IPS-NIHi7 (cell line): ENCODE measurements at regions not wholly inside any gene's neighbourhood (a gene's known extent, or its start where the extent isn't known, plus 50 kb on each side); places are given as distances from the start of the nearest gene placed in this dataset.

ENCODE experiments used
- DNase-seq: peaks from one replicate; pipeline ENCODE4 v3.0.0; 2012; ENCODE audit warnings: mixed read lengths; ENCODE audit errors: extremely low spot score

DNA sequence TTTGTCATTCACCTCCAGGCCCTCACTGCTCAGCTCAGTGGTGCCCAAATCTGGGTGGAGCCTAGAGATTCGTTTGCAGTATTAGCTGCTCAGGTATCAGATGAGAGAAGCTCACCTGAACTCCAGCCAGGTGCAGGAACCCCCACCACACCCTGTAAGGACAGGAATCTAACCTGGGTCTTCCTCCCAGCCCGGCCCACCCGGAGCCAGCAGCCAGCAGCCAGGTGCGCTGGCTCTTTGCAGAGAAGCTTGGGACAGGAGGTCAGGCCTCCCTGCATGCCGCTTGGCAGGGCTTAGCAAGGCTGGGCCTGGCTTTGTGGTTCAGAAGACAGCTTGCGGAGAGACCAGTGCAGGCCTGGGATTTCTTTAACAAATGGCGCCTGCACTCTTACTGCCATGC, 125.6 kb upstream of the MYL2 start:
- no peak for DNase-seq

DNA sequence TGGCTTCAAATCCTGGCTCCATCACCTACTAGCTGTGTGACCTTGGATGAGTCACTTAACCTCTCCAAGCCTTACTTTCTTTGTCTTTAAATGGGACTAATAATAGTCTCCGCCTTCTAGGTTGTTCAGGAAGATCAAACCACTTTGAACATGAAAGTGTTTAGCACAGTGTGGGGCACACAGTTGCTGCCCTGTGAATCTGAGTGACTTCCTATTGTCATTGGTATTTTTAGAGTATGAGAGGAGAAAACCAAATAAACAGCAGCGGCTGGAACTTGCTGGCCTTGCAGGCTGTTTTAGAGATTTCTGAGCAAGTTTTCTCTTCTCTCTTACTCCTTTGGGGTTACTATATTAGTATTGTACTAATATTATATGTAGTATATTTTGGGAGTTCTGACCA, 120.7 kb upstream of the MYL2 start:
- DNase-seq = no peak

DNA sequence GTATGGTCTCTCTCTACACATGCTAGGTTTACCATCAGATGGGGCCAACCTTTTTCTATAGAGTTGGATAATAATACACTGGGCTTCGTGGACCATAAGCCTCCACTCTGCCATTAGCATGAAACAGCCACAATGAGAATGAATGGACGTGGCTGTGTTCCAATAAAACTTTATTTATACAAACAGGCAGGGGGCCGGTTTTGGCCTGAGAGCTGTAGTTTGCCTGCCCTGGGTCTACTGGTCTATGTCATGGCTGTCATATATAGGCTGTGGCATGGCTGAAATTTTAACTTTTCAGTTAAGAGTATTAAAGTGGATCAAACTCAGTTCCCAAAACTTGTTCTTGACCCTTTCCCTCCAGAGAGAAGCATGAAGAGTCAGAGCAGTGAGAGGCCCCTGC, 120.3 kb upstream of the MYL2 start:
- DNase-seq = no peak

DNA sequence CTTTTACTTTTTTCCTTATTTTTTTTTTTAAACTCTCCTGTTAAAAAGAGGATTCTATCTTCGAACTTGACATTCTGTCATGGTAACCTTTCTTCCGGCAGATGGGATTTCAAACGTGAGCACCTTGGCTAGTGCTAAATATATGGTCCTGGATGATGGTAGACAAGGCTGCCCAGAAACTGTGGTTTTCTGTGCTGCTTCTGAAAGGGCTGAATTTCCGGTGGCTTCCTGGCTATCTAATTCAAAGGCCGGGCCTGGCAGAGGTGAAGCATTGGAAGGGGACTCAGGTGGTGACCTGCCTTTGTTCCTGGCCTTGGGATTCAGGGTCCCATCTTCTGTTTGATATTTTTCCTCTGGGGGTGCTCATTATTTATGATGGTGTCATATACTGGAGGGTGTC, 118.6 kb upstream of the MYL2 start:
- no peak for DNase-seq

DNA sequence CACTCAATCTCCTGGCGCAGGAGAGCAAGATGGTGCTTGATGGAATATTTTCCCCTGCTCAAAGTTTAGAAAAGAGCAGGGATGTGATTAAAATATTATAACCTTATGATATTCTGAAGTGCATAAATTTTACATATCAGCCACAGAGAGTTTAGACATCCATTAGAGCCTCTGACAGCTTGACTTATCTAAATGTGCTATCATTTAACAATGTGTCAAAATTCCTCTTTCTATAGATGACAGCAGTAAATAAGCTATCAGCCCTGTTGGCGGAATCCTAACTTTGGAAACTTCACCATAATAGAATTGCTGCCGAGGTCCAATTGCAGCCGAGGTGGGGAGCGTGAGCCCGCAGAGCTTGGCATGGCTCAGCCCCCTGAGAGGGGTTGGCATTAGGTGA, 117.7 kb upstream of the MYL2 start:
- DNase-seq = no peak

DNA sequence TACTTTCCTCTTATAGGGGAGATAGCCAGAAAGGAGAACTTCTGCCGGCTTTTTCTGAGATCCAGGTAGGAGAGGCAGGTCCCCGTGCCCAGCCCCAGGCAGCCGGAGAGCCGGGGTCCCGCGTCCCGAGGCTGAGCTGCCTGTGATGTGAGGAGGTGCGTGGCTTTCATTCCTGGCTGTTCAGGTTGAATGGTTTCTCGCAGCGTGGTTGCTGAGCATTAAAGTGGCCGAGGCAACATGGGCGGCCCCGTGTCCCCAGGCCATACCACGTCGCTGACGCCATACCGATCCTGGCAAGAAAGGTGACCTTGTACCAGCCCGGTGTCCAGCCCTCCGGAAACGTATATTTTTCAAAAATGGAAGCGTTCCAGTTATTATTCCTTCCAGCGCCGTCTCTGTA, 116.7 kb upstream of the MYL2 start:
- no peak for DNase-seq

DNA sequence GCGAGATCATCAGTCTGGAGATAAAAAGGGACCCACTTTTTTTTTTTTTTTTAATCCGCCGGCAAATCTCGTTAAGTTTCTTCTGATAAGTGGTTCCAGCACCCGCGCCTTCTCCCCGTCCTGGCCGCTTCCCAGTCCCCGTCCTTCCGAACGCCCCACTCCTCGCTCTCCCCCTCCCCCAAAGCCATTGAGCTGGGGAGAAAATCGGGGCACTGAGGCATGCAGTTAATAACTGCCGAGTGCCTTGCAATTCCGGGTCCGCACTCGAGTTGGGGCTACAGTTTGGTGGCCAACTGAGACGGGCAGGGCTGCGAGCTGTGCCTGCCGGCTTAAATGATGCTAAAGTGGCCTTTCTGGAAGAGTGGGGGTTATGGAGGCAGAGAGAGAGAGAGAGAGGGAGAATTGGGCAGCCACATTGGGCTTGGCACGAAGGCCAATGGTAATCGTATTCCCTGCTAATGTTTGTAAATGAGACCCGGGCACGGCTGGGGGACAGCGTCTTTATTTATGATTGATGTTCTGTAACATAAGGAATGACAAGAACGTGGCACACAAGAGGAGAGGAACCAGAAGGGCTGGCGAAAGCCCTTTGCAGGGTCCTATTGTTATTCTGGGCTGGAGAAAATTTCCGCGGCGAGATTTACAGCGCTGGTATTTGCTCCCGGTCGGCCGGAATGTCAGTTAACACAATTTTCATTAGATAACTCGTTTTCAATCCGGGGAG, 115.4 kb upstream of the MYL2 start:
- DNase-seq = no peak

DNA sequence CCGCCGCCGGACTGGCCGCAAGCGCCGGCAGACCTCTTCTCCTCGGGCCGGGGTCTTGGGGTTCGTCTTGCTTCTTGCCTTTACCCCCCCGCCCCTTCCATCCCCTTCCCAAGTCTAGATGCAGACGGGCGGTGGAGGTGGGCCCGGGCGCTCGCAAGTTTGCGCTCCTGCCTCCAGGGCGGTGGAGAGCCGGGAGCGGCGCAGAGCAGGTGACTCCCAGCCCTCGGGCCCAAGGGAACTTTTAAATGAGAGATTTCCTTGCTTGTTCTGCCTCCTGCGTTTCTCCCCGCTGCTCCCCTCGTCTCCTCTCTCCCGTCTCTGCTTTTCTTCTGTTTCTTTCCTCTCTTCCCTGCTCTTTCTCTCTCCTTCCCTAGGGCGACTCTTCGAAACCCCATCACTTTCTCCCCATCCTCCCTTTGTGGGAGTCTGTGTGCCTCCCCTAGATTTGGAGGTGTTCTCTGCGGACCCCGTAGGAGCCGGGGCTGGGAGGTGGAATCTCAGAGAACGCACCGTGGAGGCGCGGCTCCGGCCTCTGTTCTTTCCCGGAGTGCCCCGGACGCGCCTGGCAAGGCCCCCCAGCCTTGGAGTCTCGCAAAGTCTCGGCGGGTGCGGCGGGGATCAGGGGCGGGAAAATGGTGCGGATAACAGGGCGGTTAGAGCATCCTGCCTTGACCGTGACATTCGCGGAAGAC, 114.7 kb upstream of the MYL2 start:
- peak; percentile 46 for DNase-seq

DNA sequence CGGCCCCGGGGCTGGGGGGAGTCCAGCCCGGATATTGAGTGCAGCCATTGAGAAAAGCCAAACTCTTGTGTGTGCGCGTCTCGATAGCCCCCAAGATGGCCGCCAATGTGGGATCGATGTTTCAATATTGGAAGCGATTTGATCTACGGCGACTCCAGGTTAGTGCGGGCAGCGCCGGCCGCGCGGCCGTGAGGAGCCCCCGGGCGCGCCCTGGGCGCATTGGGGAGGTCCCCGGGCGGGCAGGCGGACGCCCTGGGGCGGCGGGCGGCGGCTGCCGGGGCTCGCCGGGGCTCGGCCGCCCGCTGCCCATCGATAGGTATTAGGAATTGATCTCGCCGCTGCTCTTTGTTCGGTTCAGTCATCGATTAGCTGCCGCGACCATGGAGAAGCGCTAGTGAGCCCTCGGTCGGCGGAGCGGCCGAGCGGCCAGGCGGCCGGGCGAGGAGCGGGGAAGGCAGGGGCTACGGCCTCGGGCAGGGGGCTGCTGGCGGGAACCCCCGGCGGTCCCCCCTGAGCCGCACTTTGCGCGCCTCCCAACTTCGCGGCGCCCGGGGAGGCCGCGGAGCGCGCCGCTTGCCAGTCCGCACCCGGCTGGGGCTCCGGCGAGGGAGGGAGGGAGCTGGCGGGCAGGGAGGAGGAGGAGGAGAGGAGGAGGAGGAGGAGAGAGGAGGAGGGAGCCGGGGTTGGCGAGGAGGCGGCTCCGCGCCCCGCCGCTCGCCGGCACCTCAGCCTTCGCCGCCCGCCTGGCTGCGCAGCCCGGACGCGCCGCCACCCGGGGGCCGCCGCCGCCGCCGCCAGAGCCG, 113.9 kb upstream of the MYL2 start, which contains the start of gene CUX2:
Gene CUX2, plus strand, starts transcription at position 83 of the 803 bp plus-strand sequence.
- DNase-seq = peak; percentile 60

DNA sequence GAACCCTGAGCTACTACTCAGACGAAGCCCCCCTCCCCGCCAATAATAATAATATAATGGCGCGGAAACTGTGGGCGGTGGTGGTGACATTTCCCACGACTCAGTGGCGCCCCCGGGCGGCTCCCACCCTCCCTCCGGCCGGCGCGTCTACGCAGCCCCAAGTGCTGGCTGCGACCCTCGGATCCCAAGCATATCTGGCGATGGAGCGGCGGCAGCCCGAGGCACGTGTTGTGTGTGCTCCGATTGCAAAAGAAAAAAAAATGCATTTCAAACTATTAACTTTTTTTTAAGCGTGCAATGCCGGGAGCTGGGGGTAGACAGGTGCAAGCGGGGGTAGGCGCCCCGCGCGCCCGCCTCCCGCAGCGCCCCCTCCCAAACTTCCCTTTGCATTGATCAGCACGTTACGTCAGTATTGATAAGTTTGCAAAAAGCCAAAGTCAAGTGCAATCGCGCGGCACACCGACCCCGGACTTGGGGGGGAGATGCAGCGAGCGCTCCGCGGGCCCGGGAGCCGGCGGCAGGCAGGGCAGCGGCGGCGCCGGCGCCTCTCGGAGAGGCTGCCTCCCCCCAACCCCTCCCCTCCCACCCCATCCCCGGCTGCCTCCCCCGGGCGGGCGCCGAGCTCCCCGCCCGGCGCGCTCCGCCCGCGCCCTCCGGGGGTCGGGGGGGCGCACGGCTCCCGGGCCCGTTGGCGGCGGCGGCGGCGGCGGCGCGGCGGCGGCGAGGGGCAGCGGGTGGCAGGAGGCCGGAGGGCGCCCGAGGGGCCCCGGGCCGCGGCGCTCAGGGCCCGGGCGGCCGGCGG, 113.1 kb upstream of the MYL2 start:
- DNase-seq = peak; percentile 68

DNA sequence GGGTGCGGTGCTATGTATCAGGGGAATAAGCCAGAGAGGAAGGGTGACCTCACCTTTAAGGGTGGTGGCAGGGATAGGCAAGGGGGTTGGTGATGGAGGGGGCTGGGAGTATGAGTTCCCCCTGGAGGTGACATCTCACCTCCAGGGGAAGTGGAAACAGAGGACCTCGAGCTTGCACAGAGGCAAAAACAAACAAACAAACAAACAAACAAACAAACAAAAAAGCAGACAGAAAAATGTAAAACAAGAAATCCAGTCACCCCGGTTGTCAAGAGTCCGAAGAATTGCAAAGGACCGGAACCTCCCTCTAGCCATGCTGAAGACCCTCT, 112.2 kb upstream of the MYL2 start:
- DNase-seq = no peak

DNA sequence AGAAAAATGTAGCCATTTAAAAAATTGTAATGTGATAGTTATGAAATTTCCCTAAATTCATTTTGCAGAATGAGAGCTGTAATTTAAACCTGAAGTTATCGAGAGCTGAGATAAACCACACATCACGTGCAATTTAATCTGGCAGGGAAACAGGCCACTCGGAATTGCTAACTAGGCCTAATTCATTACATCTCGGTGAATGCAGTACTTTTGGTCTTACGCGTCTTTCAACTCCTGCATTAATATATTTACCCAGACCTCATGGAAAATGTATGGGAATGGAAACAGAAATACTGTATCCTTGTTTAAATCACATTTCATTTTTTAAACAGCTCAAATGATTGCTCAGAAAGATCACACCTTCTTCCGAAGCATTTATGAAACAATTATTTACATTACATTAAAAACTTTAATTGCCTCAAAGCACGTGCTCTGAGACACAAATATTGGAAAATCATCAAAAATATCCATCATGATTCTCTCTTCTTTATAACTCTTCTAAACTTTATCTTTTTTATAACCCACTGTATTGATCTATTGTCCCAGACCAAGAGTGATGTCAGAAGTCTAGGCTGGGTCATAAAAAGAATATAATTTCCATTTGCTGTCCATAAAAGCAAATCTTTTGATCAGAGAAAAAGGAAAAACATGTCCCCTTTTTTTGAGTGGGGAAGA, 111.7 kb upstream of the MYL2 start:
- no peak for DNase-seq

DNA sequence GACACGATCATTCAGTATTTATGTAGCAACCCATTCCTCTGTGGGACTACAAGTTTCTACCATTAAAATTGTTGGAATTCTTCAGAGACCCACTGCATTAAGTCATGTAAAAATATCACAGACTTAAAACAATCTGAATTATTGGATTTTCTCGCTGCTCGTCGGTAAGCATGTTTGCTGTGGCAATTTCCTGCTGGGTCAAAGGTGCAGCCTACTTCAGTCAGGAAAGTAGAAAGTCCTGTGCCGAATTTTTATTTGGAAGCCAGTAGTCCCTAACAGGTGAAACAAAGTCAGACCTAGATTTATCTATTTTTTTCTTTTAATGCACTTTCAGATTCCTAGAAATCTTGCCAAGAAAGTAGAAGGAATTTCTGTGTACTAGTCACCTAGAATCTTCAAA, 110.4 kb upstream of the MYL2 start:
- no peak for DNase-seq

DNA sequence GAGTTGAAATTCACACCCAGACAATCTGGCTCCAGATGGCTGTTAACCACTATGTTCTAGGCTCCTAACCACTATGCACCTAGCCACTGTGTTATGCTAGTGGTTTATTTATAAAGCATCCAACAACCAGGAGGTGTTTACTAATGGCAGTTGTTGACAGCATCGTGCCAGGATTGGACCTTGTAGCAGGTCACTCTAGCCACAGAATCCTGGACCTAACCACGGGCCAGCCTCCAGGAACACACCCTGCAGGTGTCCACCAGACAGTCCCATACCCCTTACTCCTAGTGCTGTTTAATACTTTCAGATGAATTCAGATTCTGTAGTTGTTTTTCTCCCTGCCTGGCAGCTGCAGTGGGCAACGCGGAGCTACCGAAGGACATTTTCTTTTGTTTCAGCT, 109.4 kb upstream of the MYL2 start:
- DNase-seq = no peak

DNA sequence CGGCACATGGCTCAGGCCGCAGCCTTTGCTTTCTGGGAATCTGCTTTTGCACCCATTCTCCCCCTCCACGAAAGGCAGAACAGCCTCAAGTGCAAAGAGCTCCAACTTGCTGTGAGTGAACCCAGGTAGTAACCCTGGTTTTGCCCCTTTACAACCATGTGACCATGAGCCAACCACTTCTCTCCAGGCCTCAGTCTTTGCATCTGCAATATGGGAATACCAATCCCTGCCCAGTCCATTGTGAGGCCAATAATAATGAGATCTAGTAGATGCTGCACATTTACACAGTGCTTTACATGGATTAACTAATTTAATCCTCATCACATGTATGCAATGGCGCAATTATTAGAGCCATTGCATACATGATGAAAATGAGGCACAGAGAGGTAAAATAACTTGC, 108.9 kb upstream of the MYL2 start:
- DNase-seq = no peak

DNA sequence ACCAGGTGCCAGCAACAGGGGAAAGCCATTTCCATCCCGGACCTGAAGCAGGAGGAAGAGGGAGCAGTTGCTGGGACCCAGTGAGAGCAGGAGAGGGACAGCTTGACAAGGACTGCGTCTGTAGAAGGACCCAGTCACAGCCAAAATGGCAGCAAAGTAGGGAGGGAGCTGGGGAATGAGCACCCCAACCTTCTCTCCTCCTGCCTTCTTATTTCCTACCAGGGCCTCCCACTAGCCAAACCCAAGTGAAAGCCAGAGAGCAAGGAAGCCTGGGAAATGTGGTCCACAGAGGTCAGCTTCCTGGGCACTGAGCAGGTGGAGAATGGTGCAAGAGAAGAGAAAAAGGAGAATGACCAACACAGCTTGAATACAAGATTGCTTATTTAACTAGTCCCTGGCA, 108.5 kb upstream of the MYL2 start:
- DNase-seq = no peak

DNA sequence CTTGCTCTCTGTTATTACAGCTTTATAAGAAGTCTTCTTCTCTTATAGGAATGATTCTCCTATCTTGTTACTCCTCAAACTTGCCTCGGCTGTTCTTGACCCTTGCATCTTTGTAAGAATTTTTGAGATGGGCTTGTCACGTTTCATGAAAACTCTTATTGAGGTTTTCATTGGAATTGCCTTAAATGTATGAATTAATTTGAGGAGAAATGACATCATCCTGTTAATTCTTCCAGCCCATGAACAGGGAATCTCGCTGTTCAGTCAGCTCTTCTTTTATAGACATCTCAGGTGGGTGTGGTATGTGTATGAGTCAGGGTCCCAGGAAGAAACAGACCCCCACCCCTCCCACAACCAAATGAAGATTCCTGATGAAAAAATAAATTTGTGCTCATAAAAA, 107.1 kb upstream of the MYL2 start:
- no peak for DNase-seq

DNA sequence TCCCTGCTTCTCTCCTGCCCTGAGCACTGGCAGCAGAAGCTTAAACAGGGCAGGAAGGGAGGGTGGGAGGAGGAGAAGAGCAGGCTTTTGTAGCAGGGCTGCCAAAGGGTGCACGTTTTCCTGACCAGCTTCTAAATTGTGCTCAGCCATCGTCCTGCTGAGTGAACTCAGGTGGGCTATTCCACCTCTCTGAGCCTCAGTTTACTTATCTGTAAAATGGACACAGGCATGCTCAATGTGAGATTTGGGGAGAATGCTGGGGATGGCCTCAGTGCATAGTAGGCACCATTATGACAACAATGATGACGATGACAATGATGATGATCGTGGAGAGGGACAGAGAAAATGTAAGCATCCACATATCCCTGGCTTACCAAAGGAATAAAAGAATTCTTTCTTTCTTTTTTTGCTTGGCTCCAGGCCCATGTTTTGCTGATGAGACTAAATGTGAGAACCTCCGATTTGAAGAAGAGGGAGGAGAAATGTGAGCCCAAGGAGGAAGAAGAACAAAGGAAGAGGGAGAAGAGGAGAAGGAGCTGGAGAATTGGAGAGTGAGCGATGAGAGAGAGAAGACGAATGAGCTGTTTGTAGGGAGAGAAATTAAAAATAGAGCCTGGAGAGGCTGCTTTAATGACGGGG, 105.5 kb upstream of the MYL2 start:
- no peak for DNase-seq

DNA sequence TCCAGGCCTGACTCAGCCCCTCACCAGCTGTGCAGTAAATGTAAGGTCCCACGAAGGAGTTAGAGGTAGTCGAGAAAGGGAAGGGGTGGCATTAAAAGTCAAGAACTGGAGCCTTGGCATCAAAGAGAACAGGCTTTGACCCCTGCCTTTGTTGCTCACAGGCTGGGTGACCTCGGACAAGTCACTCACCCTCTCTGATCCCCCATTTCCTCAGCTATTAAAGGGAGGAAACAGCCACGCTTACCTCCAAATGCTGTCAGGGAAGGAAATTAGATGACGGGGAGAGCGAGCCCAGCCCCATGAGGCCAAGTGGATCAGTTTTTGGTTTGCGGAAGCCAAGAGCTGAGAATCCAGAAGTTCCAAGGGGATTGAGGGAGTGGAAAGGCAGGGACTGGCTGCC, 104.9 kb upstream of the MYL2 start:
- no peak for DNase-seq

DNA sequence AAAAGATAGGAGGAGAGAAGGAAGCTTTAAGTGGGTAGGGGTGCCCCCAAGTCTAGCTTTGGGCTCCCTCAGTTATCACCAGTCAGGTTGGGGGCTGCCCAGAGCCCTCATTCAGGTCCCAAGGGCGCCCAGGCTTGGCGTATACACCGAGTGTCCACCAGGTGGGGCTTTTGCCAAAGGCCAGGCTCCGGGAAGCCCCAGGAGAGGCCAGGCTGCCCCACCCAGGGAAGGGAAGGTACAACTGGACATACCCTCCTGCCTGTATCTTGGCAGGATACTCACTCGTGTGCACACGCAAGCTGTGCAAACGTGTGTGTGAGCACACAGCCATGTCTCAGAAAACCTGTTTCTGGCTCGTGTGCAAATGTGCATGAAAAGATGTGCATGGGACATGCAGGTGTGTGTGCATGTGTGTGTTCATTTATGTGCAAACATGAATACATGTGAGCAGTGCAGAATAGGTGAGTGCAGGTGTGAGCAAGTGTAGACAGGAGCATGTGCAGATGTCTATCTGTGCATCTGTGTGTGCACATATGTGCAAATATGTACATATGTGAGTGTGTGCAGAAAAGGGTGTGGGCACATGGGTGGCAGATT, 103.9 kb upstream of the MYL2 start:
- peak; percentile 91 for DNase-seq

DNA sequence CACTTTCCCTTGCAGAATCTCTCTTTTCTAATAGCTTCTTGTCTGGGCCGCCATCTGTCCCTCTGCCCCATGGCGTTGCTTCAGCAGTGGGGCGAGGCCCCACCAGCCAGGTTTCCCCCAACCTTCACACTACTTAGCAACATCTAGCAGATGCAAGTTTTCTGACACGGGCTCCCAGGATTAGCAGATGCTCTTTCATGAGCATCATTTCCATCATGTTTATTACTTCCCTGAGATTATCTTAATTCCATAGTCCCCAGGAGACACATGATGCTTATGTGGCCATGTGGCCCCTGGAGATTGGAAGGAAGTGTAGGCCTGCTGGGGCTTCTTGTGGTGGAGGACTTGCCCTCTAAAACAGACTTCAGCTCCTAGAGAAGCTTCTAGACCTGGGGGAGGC, 102.0 kb upstream of the MYL2 start:
- no peak for DNase-seq
